DOHH2 (cell line): ENCODE measurements at regions not wholly inside any gene's neighbourhood (a gene's known extent, or its start where the extent isn't known, plus 50 kb on each side); places are given as distances from the start of the nearest gene placed in this dataset.

Experiments
- EZH2phosphoT487 ChIP-seq: fragments of 200-600 bp; sonication (generic); IDR thresholded peaks from 2 replicates; pipeline ENCODE4 v1.6.1; 2017; ENCODE audit warnings: borderline replicate concordance, mild to moderate bottlenecking, antibody characterized with exemption, low read length, moderate library complexity, mixed read lengths
- TF ChIP-seq, protein P1 (sequence below): fragments of 200-600 bp; sonication (generic); IDR thresholded peaks from one replicate; pipeline ENCODE4 v1.5.1; 2014; ENCODE audit warnings: antibody characterized with exemption, mild to moderate bottlenecking, low read depth, low read length; ENCODE audit not compliant: poor library complexity, severe bottlenecking

DNA sequence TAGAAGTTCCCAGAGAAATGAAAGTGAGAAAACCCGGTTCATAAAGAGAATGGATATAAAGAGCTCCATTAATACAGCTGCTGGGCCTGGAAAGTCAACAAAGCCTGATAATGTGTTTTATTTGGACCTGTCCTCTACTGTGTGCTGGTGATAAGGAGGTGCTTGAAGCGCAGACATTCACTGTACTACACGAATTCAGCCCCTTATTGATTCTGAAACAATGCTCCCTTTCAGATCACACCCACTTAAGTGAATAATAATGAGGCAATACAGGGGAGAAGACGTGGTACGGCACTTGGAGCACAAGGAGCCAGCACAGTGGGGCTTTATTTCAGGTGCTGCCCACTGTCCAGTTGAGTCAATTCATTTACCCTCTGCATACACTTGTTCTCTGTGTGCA lies 260.8 kb downstream of the FGFR2 start:
- TF ChIP-seq, protein P1, sequence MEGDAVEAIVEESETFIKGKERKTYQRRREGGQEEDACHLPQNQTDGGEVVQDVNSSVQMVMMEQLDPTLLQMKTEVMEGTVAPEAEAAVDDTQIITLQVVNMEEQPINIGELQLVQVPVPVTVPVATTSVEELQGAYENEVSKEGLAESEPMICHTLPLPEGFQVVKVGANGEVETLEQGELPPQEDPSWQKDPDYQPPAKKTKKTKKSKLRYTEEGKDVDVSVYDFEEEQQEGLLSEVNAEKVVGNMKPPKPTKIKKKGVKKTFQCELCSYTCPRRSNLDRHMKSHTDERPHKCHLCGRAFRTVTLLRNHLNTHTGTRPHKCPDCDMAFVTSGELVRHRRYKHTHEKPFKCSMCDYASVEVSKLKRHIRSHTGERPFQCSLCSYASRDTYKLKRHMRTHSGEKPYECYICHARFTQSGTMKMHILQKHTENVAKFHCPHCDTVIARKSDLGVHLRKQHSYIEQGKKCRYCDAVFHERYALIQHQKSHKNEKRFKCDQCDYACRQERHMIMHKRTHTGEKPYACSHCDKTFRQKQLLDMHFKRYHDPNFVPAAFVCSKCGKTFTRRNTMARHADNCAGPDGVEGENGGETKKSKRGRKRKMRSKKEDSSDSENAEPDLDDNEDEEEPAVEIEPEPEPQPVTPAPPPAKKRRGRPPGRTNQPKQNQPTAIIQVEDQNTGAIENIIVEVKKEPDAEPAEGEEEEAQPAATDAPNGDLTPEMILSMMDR, result no peak
- no peak for TF ChIP-seq EZH2phosphoT487
